Keratinocyte (primary cell): ENCODE measurements at regions not wholly inside any gene's neighbourhood (a gene's known extent, or its start where the extent isn't known, plus 50 kb on each side); places are given as distances from the start of the nearest gene placed in this dataset.

Experiments
- DNase-seq: peaks from one replicate; pipeline ENCODE4 v3.0.0-alpha.2; 2011; ENCODE audit warnings: low read depth, missing footprints, low spot score
- FAIRE-seq: peaks from 2 replicates; lab custom pipeline; 2011; peaks lifted over from hg19 to GRCh38; lab: Jason Lieb, UNC
- H2AFZ ChIP-seq: 2 replicates; pipeline ENCODE4 v1.6.0; 2012; ENCODE audit warnings: low read length, control low read depth, inconsistent platforms; ENCODE audit not compliant: control insufficient read depth
- H3K27ac ChIP-seq: 2 replicates; pipeline ENCODE4 v1.5.1; 2011; ENCODE audit warnings: low read length; ENCODE audit not compliant: control insufficient read depth, insufficient read depth
- H3K27me3 ChIP-seq: 3 replicates; pipeline ENCODE4 v1.6.0; 2011; ENCODE audit warnings: low read length; ENCODE audit not compliant: control insufficient read depth, insufficient read depth; ENCODE audit errors: extremely low read depth
- H3K36me3 ChIP-seq, 2 experiments: 2 replicates in 1 of 2; 3 replicates in 1 of 2; pipeline ENCODE4 v1.5.1; 2011; ENCODE audit warnings: low read length in 2 of 2, mild to moderate bottlenecking in 1 of 2; ENCODE audit not compliant: control insufficient read depth in 2 of 2, insufficient read depth in 2 of 2; ENCODE audit errors: extremely low read depth in 1 of 2
- H3K4me1 ChIP-seq: 3 replicates; pipeline ENCODE4 v1.5.1; 2011; ENCODE audit warnings: low read length; ENCODE audit not compliant: control insufficient read depth, insufficient read depth; ENCODE audit errors: extremely low read depth
- H3K4me2 ChIP-seq: 3 replicates; pipeline ENCODE4 v1.6.0; 2011; ENCODE audit warnings: low read depth, low read length; ENCODE audit not compliant: control insufficient read depth, insufficient read depth; ENCODE audit errors: extremely low read depth
- H3K4me3 ChIP-seq, 3 experiments: fragments of 200-600 bp in 1 of 3; sonication (generic) in 1 of 3; 2 replicates in 2 of 3; 3 replicates in 1 of 3; pipeline ENCODE4 v1.5.1; 2011 to 2016; ENCODE audit warnings: low read length in 3 of 3, mild to moderate bottlenecking in 3 of 3, control low read depth in 2 of 3, inconsistent platforms in 1 of 3, low read depth in 1 of 3, mixed read lengths in 1 of 3, mixed run types in 1 of 3, moderate library complexity in 1 of 3; ENCODE audit not compliant: control insufficient read depth in 2 of 3, insufficient read depth in 2 of 3; ENCODE audit errors: extremely low read depth in 1 of 3
- H3K79me2 ChIP-seq: 2 replicates; pipeline ENCODE4 v1.6.0; 2012; ENCODE audit warnings: low read length; ENCODE audit not compliant: control insufficient read depth, insufficient read depth
- H3K9ac ChIP-seq: 3 replicates; pipeline ENCODE4 v1.6.0; 2011; ENCODE audit warnings: low read length; ENCODE audit not compliant: control insufficient read depth, insufficient read depth; ENCODE audit errors: extremely low read depth
- H3K9me1 ChIP-seq: 3 replicates; pipeline ENCODE4 v1.6.0; 2011; ENCODE audit warnings: low read length; ENCODE audit not compliant: control insufficient read depth, insufficient read depth; ENCODE audit errors: extremely low read depth
- H3K9me3 ChIP-seq: 2 replicates; pipeline ENCODE4 v1.5.1; 2012; ENCODE audit warnings: low read depth, low read length; ENCODE audit not compliant: control insufficient read depth
- H4K20me1 ChIP-seq: 3 replicates; pipeline ENCODE4 v1.6.0; 2011; ENCODE audit warnings: low read length; ENCODE audit not compliant: control insufficient read depth, insufficient read depth; ENCODE audit errors: extremely low read depth
- EZH2 ChIP-seq: IDR thresholded peaks from one replicate; pipeline ENCODE4 v1.6.1; 2012; ENCODE audit warnings: inconsistent platforms, mild to moderate bottlenecking, low read length, moderate library complexity
- dilution Hi-C: fragments of 300-500 bp; cut with MboI; formaldehyde crosslinking; loops from one replicate; pipeline ENCODE4 v1.7.0; 2020; ENCODE audit warnings: low sequenced_read_pairs; ENCODE audit not compliant: extremely low pct_ligation_motif_present
- TF ChIP-seq, protein P1 (sequence below), 3 experiments: IDR thresholded peaks in 1 of 3; conservative IDR thresholded peaks in 1 of 3; optimal IDR thresholded peaks in 1 of 3; 2 replicates in 2 of 3; 3 replicates in 1 of 3; pipeline versions ENCODE3 to v1.5.1; 2011; ENCODE audit warnings: low read length in 3 of 3, mild to moderate bottlenecking in 3 of 3, moderate library complexity in 2 of 3, control low read depth in 1 of 3, inconsistent platforms in 1 of 3; ENCODE audit not compliant: insufficient read depth in 2 of 3; ENCODE audit errors: extremely low read depth in 1 of 3

DNA sequence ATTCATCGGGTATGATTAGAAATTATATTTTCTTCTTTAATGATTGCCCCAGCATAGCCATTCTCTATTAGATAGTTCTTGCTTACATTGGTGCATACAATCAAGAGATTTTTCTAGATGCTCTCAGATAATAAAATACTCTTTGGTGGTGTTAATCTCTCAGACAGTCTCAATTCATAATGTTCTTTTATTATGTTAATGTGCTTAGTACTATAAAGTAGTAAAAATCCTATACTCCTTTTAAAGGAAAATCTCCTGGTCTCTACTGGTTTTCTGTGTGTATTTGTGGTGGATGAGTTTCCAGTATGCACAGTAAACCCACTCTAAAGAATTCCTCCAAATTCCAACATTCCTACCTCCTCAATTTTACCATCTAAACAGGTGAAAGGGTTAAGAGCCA is 203.5 kb downstream of the FAT4 start:
- Histone ChIP-seq H3K4me2 (no peak overlapping the region), H3K4me3 (no peak overlapping the region), H3K27ac (no peak overlapping the region), H3K9me3 (no peaks in the 10 kb centered on the region), H3K36me3 (no peaks in the 10 kb centered on the region), H2AFZ (no peak overlapping the region), H4K20me1 (no peaks in the 10 kb centered on the region), H3K27me3 (no peaks in the 10 kb centered on the region), H3K9me1 (no peaks in the 10 kb centered on the region), H3K9ac (no peak overlapping the region), H3K4me1 (no peaks in the 10 kb centered on the region), H3K79me2 (no peaks in the 10 kb centered on the region)
- TF ChIP-seq, protein P1, sequence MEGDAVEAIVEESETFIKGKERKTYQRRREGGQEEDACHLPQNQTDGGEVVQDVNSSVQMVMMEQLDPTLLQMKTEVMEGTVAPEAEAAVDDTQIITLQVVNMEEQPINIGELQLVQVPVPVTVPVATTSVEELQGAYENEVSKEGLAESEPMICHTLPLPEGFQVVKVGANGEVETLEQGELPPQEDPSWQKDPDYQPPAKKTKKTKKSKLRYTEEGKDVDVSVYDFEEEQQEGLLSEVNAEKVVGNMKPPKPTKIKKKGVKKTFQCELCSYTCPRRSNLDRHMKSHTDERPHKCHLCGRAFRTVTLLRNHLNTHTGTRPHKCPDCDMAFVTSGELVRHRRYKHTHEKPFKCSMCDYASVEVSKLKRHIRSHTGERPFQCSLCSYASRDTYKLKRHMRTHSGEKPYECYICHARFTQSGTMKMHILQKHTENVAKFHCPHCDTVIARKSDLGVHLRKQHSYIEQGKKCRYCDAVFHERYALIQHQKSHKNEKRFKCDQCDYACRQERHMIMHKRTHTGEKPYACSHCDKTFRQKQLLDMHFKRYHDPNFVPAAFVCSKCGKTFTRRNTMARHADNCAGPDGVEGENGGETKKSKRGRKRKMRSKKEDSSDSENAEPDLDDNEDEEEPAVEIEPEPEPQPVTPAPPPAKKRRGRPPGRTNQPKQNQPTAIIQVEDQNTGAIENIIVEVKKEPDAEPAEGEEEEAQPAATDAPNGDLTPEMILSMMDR (optimal IDR thresholded peaks at IDR 0.05 in 1 of 3, IDR thresholded peaks at IDR 0.05 in 1 of 3, conservative IDR thresholded peaks at IDR 0.05 in 1 of 3; ENCODE audit: extremely low read depth in 1 of 3, insufficient read depth in 2 of 3, low read length in 3 of 3): no peak
- no peak for FAIRE-seq
- dilution Hi-C loops: no loop called here
- DNase-seq: no peak

GRCh38 chr4:125519371-125520146 is 204.8 kb downstream of the FAT4 start:
- no peak for FAIRE-seq
- H3K4me3 ChIP-seq: no peak overlapping the region
- H4K20me1 ChIP-seq: no peaks in the 10 kb centered on the region
- H3K4me2 ChIP-seq: no peak overlapping the region
- no peak overlapping the region for H3K27ac ChIP-seq
- H3K9ac ChIP-seq: no peak overlapping the region
- H3K9me3 ChIP-seq: no peaks in the 10 kb centered on the region
- no peaks in the 10 kb centered on the region for H3K36me3 ChIP-seq
- TF ChIP-seq EZH2: no peak
- TF ChIP-seq, protein P1 (optimal IDR thresholded peaks at IDR 0.05 in 1 of 3, IDR thresholded peaks at IDR 0.05 in 1 of 3, conservative IDR thresholded peaks at IDR 0.05 in 1 of 3; ENCODE audit: extremely low read depth in 1 of 3, insufficient read depth in 2 of 3, low read length in 3 of 3): no peak
- H3K27me3 ChIP-seq: no peaks in the 10 kb centered on the region
- no peak for DNase-seq
- no peaks in the 10 kb centered on the region for H3K4me1 ChIP-seq
- dilution Hi-C loops: no loop called here
- no peak overlapping the region for H2AFZ ChIP-seq
- no peaks in the 10 kb centered on the region for H3K79me2 ChIP-seq
- no peaks in the 10 kb centered on the region for H3K9me1 ChIP-seq
